ENCODE measurements at regions not wholly inside any gene's neighbourhood (a gene's known extent, or its start where the extent isn't known, plus 50 kb on each side); places are given as distances from the start of the nearest gene placed in this dataset.

- TF ChIP-seq ZNF687 (IDR thresholded peaks at IDR 0.05) (0 out of 2 replicates have a peak, but pooled peaks have one; percentile 30), HDAC2 (IDR thresholded peaks at IDR 0.05) (no peak), RAD51 (IDR thresholded peaks at IDR 0.05) (no peak), TCF3 (IDR thresholded peaks at IDR 0.05; ENCODE audit: borderline replicate concordance, insufficient read depth, low read depth, low read length) (no peak), E4F1 (IDR thresholded peaks at IDR 0.05; ENCODE audit: borderline replicate concordance, partially characterized antibody) (no peak), ZNF592 (IDR thresholded peaks at IDR 0.05) (0 out of 2 replicates have a peak, but pooled peaks have one; percentile 25)
These were observed 80.7 kb downstream of the C9orf152 start (continued) for GRCh38 chr9:110126986-110127864.
